Neural crest cell (in vitro differentiated cells): ENCODE measurements at regions not wholly inside any gene's neighbourhood (a gene's known extent, or its start where the extent isn't known, plus 50 kb on each side); places are given as distances from the start of the nearest gene placed in this dataset.
"Not testable (repeated sequence)": the region's sequence is repeated elsewhere in the genome, so short reads cannot be mapped to it uniquely, and the experiment has no call there.

Experiments
- DNase-seq: peaks from one replicate; pipeline ENCODE4 v3.0.0; 2021; ENCODE audit warnings: low read depth, mixed read lengths, low spot score
- H3K27ac Mint-ChIP-seq: one replicate; pipeline ENCODE4 v1.8.0; 2021; ENCODE audit warnings: mild to moderate bottlenecking, mixed read lengths; ENCODE audit not compliant: unreplicated experiment
- H3K27me3 Mint-ChIP-seq: 2 replicates; pipeline ENCODE4 v1.8.0; 2021; ENCODE audit warnings: low read depth, mild to moderate bottlenecking, mixed read lengths
- H3K36me3 Mint-ChIP-seq: 2 replicates; pipeline ENCODE4 v1.8.0; 2021; ENCODE audit warnings: low read depth, mild to moderate bottlenecking, mixed read lengths
- H3K4me1 Mint-ChIP-seq: 2 replicates; pipeline ENCODE4 v1.8.0; 2021; ENCODE audit warnings: mixed read lengths
- H3K4me3 Mint-ChIP-seq: one replicate; pipeline ENCODE4 v1.8.0; 2021; ENCODE audit warnings: mild to moderate bottlenecking, mixed read lengths
- H3K9me3 Mint-ChIP-seq: 2 replicates; pipeline ENCODE4 v1.8.0; 2021; ENCODE audit warnings: mixed read lengths
- CTCF ChIP-seq: fragments of 200-600 bp; sonication (generic); conservative IDR thresholded peaks from 2 replicates; pipeline ENCODE4 v1.5.0; 2021; ENCODE audit warnings: antibody characterized with exemption, mild to moderate bottlenecking

GRCh38 chr11:114794048-114794684 lies 115.8 kb downstream of the NXPE2 start:
- peaks cover 1% of the 10 kb centered on the region for H3K4me1 Mint-ChIP-seq
- no peaks in the 10 kb centered on the region for H3K9me3 Mint-ChIP-seq
- H3K36me3 Mint-ChIP-seq: no peaks in the 10 kb centered on the region
- H3K27ac Mint-ChIP-seq: no peak overlapping the region
- H3K4me3 Mint-ChIP-seq: no peak overlapping the region
- DNase-seq: no peak
- H3K27me3 Mint-ChIP-seq: peaks cover 6% of the 10 kb centered on the region
- no peak for TF ChIP-seq CTCF

- no peak for TF ChIP-seq CTCF
- H3K36me3 Mint-ChIP-seq: no peaks in the 10 kb centered on the region
- no peak overlapping the region for H3K27ac Mint-ChIP-seq
- H3K9me3 Mint-ChIP-seq: no peaks in the 10 kb centered on the region
- H3K4me3 Mint-ChIP-seq: no peak overlapping the region
- peaks cover 18% of the 10 kb centered on the region for H3K27me3 Mint-ChIP-seq
- no peak for DNase-seq
- peaks cover 10% of the 10 kb centered on the region for H3K4me1 Mint-ChIP-seq
These were observed 118.8 kb downstream of the NXPE2 start for GRCh38 chr11:114796954-114797721.

- DNase-seq: no peak
These were observed 121.1 kb downstream of the NXPE2 start for GRCh38 chr11:114799476-114799875.

GRCh38 chr11:114801773-114802172 lies 123.4 kb downstream of the NXPE2 start:
- H3K36me3 Mint-ChIP-seq: no peaks in the 10 kb centered on the region
- no peak for DNase-seq
- H3K27me3 Mint-ChIP-seq: peaks cover 15% of the 10 kb centered on the region
- H3K27ac Mint-ChIP-seq: no peak overlapping the region
- TF ChIP-seq CTCF: no peak
- H3K4me1 Mint-ChIP-seq: peaks cover 10% of the 10 kb centered on the region
- H3K4me3 Mint-ChIP-seq: no peak overlapping the region
- peaks cover 5% of the 10 kb centered on the region for H3K9me3 Mint-ChIP-seq

More at GRCh38 chr11:114799476-114799875, 121.1 kb downstream of the NXPE2 start:
- Mint-ChIP-seq H3K27ac (no peak overlapping the region), H3K9me3 (peaks cover 5% of the 10 kb centered on the region), H3K27me3 (peaks cover 18% of the 10 kb centered on the region), H3K36me3 (no peaks in the 10 kb centered on the region), H3K4me3 (no peak overlapping the region), H3K4me1 (peaks cover 10% of the 10 kb centered on the region)
- no peak for TF ChIP-seq CTCF

GRCh38 chr11:114802878-114803277 lies 124.6 kb downstream of the NXPE2 start:
- no peak for DNase-seq
- no peak for TF ChIP-seq CTCF
- H3K4me1 Mint-ChIP-seq: peaks cover 10% of the 10 kb centered on the region
- peaks cover 5% of the 10 kb centered on the region for H3K9me3 Mint-ChIP-seq
- H3K27me3 Mint-ChIP-seq: peaks cover 16% of the 10 kb centered on the region
- H3K4me3 Mint-ChIP-seq: no peak overlapping the region
- H3K36me3 Mint-ChIP-seq: no peaks in the 10 kb centered on the region
- no peak overlapping the region for H3K27ac Mint-ChIP-seq

GRCh38 chr11:114805431-114805830 lies 127.1 kb downstream of the NXPE2 start:
- not testable (repeated sequence) for H3K4me1 Mint-ChIP-seq, H3K36me3 Mint-ChIP-seq, H3K4me3 Mint-ChIP-seq, H3K27ac Mint-ChIP-seq, H3K27me3 Mint-ChIP-seq, DNase-seq, H3K9me3 Mint-ChIP-seq
